OCI-LY1 (cell line): ENCODE measurements at regions not wholly inside any gene's neighbourhood (a gene's known extent, or its start where the extent isn't known, plus 50 kb on each side); places are given as distances from the start of the nearest gene placed in this dataset.

Source experiments
- H2AFZ ChIP-seq: fragments of 200-600 bp; sonication (generic), shearing (Covaris generic); 2 replicates; pipeline ENCODE4 v1.6.0; 2014; ENCODE audit warnings: antibody characterized with exemption, mild to moderate bottlenecking, low read length
- H3F3A ChIP-seq: fragments of 200-600 bp; sonication (generic), shearing (Covaris generic); 2 replicates; pipeline ENCODE4 v1.6.0; 2014; ENCODE audit warnings: mild to moderate bottlenecking, antibody characterized with exemption, low read length, moderate library complexity; ENCODE audit not compliant: insufficient read depth
- H3K27ac ChIP-seq: fragments of 200-600 bp; sonication (generic); 2 replicates; pipeline ENCODE4 v1.5.1; 2014; ENCODE audit warnings: low read length, mixed run types, mild to moderate bottlenecking, low read depth; ENCODE audit not compliant: poor library complexity, severe bottlenecking
- H3K27me3 ChIP-seq: fragments of 200-600 bp; sonication (generic); 2 replicates; pipeline ENCODE4 v1.6.0; 2014; ENCODE audit warnings: antibody characterized with exemption, mild to moderate bottlenecking, low read length, moderate library complexity; ENCODE audit not compliant: insufficient read depth
- H3K36me3 ChIP-seq: fragments of 200-600 bp; sonication (generic); 2 replicates; pipeline ENCODE4 v1.6.1; 2014; ENCODE audit warnings: mild to moderate bottlenecking, antibody characterized with exemption, low read length, moderate library complexity, mixed read lengths; ENCODE audit not compliant: insufficient read depth
- H3K4me1 ChIP-seq: fragments of 200-600 bp; sonication (generic); 2 replicates; pipeline ENCODE4 v1.5.1; 2014; ENCODE audit warnings: mild to moderate bottlenecking, low read length, moderate library complexity; ENCODE audit not compliant: insufficient read depth, severe bottlenecking
- H3K4me2 ChIP-seq: fragments of 200-600 bp; sonication (generic), shearing (Covaris generic); 2 replicates; pipeline ENCODE4 v1.6.1; 2014; ENCODE audit warnings: low read length
- H3K4me3 ChIP-seq: fragments of 200-600 bp; sonication (generic); 2 replicates; pipeline ENCODE4 v1.5.1; 2014; ENCODE audit warnings: low read length, low read depth, mild to moderate bottlenecking, mixed read lengths; ENCODE audit not compliant: poor library complexity, severe bottlenecking
- H3K79me2 ChIP-seq: fragments of 200-600 bp; shearing (Covaris generic); 2 replicates; pipeline ENCODE4 v1.6.1; 2016; ENCODE audit warnings: mixed run types, low read length, mixed read lengths; ENCODE audit not compliant: insufficient read depth
- H3K9ac ChIP-seq: fragments of 200-600 bp; sonication (generic), shearing (Covaris generic); 2 replicates; pipeline ENCODE4 v1.6.1; 2014; ENCODE audit warnings: mild to moderate bottlenecking, low read length, mixed read lengths
- H3K9me2 ChIP-seq: fragments of 200-600 bp; sonication (generic), shearing (Covaris generic); 2 replicates; pipeline ENCODE4 v1.6.1; 2014; ENCODE audit warnings: low read depth, mild to moderate bottlenecking, low read length, mixed read lengths
- H3K9me3 ChIP-seq: fragments of 200-600 bp; shearing (Covaris generic); 2 replicates; pipeline ENCODE4 v1.6.1; 2014; ENCODE audit warnings: low read length, mixed read lengths
- H4K20me1 ChIP-seq: fragments of 200-600 bp; sonication (generic), shearing (Covaris generic); 2 replicates; pipeline ENCODE4 v1.6.0; 2016; ENCODE audit warnings: mild to moderate bottlenecking, low read length; ENCODE audit not compliant: insufficient read depth
- CTCF ChIP-seq: fragments of 200-600 bp; sonication (generic), shearing (Covaris generic); IDR thresholded peaks from 2 replicates; pipeline ENCODE4 v1.5.1; 2017; ENCODE audit warnings: mild to moderate bottlenecking, antibody characterized with exemption, low read length, moderate library complexity, mixed read lengths
- EZH2 ChIP-seq: fragments of 200-600 bp; sonication (generic), shearing (Covaris generic); IDR thresholded peaks from 2 replicates; pipeline ENCODE4 v1.8.0; 2017; ENCODE audit warnings: borderline replicate concordance, mixed run types, mild to moderate bottlenecking, antibody characterized with exemption, low read length, moderate library complexity, mixed read lengths

GRCh38 chr20:47887477-47888080 lies 102.3 kb upstream of the SULF2 start:
- no peaks in the 10 kb centered on the region for H4K20me1 ChIP-seq
- no peaks in the 10 kb centered on the region for H3K27me3 ChIP-seq
- no peak overlapping the region for H3K4me3 ChIP-seq
- H2AFZ ChIP-seq = no peak overlapping the region
- no peaks in the 10 kb centered on the region for H3F3A ChIP-seq
- no peaks in the 10 kb centered on the region for H3K79me2 ChIP-seq
- no peak overlapping the region for H3K9ac ChIP-seq
- H3K27ac ChIP-seq = no peak overlapping the region
- no peaks in the 10 kb centered on the region for H3K4me1 ChIP-seq
- no peak overlapping the region for H3K4me2 ChIP-seq
- no peaks in the 10 kb centered on the region for H3K9me3 ChIP-seq
- TF ChIP-seq CTCF (no peak), EZH2 (no peak)
- no peaks in the 10 kb centered on the region for H3K36me3 ChIP-seq
- H3K9me2 ChIP-seq = no peaks in the 10 kb centered on the region

- no peaks in the 10 kb centered on the region for H3K27me3 ChIP-seq
- H3K9me3 ChIP-seq = no peaks in the 10 kb centered on the region
- no peak overlapping the region for H3K27ac ChIP-seq
- no peaks in the 10 kb centered on the region for H3F3A ChIP-seq
- no peaks in the 10 kb centered on the region for H3K9me2 ChIP-seq
- H3K4me2 ChIP-seq = no peak overlapping the region
- TF ChIP-seq CTCF = no peak
- no peak for TF ChIP-seq EZH2
- H4K20me1 ChIP-seq = no peaks in the 10 kb centered on the region
- H2AFZ ChIP-seq = no peak overlapping the region
- no peaks in the 10 kb centered on the region for H3K79me2 ChIP-seq
- no peak overlapping the region for H3K9ac ChIP-seq
- H3K4me3 ChIP-seq = no peak overlapping the region
- H3K36me3 ChIP-seq = no peaks in the 10 kb centered on the region
- H3K4me1 ChIP-seq = no peaks in the 10 kb centered on the region
Observed at GRCh38 chr20:47887064-47887463, 101.8 kb upstream of the SULF2 start.

GRCh38 chr20:47886454-47887041 lies 101.3 kb upstream of the SULF2 start:
- no peak for TF ChIP-seq EZH2
- TF ChIP-seq CTCF = no peak

More at GRCh38 chr20:47886454-47887041, 101.3 kb upstream of the SULF2 start:
- no peak overlapping the region for H3K4me2 ChIP-seq
- no peaks in the 10 kb centered on the region for H3K27me3 ChIP-seq
- H3K9me2 ChIP-seq = no peaks in the 10 kb centered on the region
- no peak overlapping the region for H2AFZ ChIP-seq
- no peaks in the 10 kb centered on the region for H3K79me2 ChIP-seq
- H4K20me1 ChIP-seq = no peaks in the 10 kb centered on the region
- H3K9ac ChIP-seq = no peak overlapping the region
- H3K36me3 ChIP-seq = no peaks in the 10 kb centered on the region
- no peak overlapping the region for H3K27ac ChIP-seq
- H3F3A ChIP-seq = no peaks in the 10 kb centered on the region
- no peaks in the 10 kb centered on the region for H3K4me1 ChIP-seq
- H3K9me3 ChIP-seq = no peaks in the 10 kb centered on the region
- no peak overlapping the region for H3K4me3 ChIP-seq
